CD4-positive, alpha-beta T cell (primary cell): ENCODE measurements at regions not wholly inside any gene's neighbourhood (a gene's known extent, or its start where the extent isn't known, plus 50 kb on each side); places are given as distances from the start of the nearest gene placed in this dataset.

Experiments used
- ATAC-seq: fragments of 200-7000 bp; cut with Tn5 transposase; one replicate; pipeline ENCODE4 v1.10.0; 2022; ENCODE audit warnings: mild to moderate bottlenecking; ENCODE audit not compliant: poor library complexity
- CTCF ChIA-PET: fragments of 350-600 bp; sonication (Branson Sonifier 250); formaldehyde crosslinking; loops from one replicate; lab custom pipeline; 2021; ENCODE audit warnings: antibody characterized with exemption, inconsistent platforms; lab: Charles Lee
- POLR2A ChIA-PET: fragments of 350-600 bp; sonication (Branson Sonifier 250); formaldehyde crosslinking; loops from one replicate; lab custom pipeline; 2021; ENCODE audit warnings: antibody characterized with exemption, inconsistent platforms; lab: Charles Lee
- DNase-seq, 14 experiments: peaks; one replicate each; pipeline ENCODE4 v3.0.0-alpha.2; 2013 to 2020; ENCODE audit warnings: mixed read lengths in 2 of 14
- H3K27ac ChIP-seq, 2 donors: one replicate each; pipeline versions ENCODE4 v1.5.1 to v1.7.0; 2013; ENCODE audit warnings: low read length in 2 of 2, low read depth in 1 of 2, mild to moderate bottlenecking in 1 of 2
- H3K27me3 ChIP-seq, 2 experiments: 1 replicate in 1 of 2; 2 replicates in 1 of 2; pipeline versions ENCODE4 v1.6.1 to v1.7.0; 2013; ENCODE audit warnings: low read length in 2 of 2, control low read depth in 1 of 2, mild to moderate bottlenecking in 1 of 2, moderate library complexity in 1 of 2; ENCODE audit not compliant: insufficient read depth in 2 of 2, control insufficient read depth in 1 of 2
- H3K36me3 ChIP-seq: one replicate; pipeline ENCODE4 v1.6.1; 2013; ENCODE audit warnings: low read length, control low read depth; ENCODE audit not compliant: insufficient read depth
- H3K4me1 ChIP-seq: one replicate; pipeline ENCODE4 v1.6.1; 2013; ENCODE audit warnings: low read length, control low read depth; ENCODE audit not compliant: insufficient read depth
- H3K4me3 ChIP-seq: one replicate; pipeline ENCODE4 v1.5.1; 2013; ENCODE audit warnings: mild to moderate bottlenecking, low read length, moderate library complexity
- H3K9me3 ChIP-seq, 2 experiments: 1 replicate in 1 of 2; 2 replicates in 1 of 2; pipeline versions ENCODE4 v1.6.1 to v1.7.0; 2013; ENCODE audit warnings: low read length in 2 of 2, mild to moderate bottlenecking in 2 of 2, control low read depth in 1 of 2, moderate library complexity in 1 of 2; ENCODE audit not compliant: control insufficient read depth in 1 of 2, insufficient read depth in 1 of 2
- H3K27ac Mint-ChIP-seq: one replicate; pipeline ENCODE4 v1.8.0; 2020; ENCODE audit warnings: mixed read lengths
- H3K27me3 Mint-ChIP-seq: one replicate; pipeline ENCODE4 v1.8.0; 2021; ENCODE audit warnings: mixed read lengths
- H3K36me3 Mint-ChIP-seq: one replicate; pipeline ENCODE4 v1.8.0; 2021; ENCODE audit warnings: low read depth, mixed read lengths
- H3K4me1 Mint-ChIP-seq: one replicate; pipeline ENCODE4 v1.8.0; 2021; ENCODE audit warnings: low read depth, mixed read lengths
- H3K4me3 Mint-ChIP-seq: one replicate; pipeline ENCODE4 v1.8.0; 2020; ENCODE audit warnings: mild to moderate bottlenecking, mixed read lengths
- H3K9me3 Mint-ChIP-seq: one replicate; pipeline ENCODE4 v1.8.0; 2020; ENCODE audit warnings: mixed read lengths
- intact Hi-C, 2 experiments: fragments of 100-400 bp; cut with DNase I in 1 of 2; cut with micrococcal nuclease in 1 of 2; formaldehyde crosslinking; loops; one replicate each; pipeline versions ENCODE4 v1.15.1 to v1.9.0; 2023 to 2025; cut with DNase I, micrococcal nuclease
- TF ChIP-seq, protein P1 (sequence below): fragments of 200-600 bp; IDR thresholded peaks from one replicate; pipeline ENCODE4 v1.8.0; 2022; ENCODE audit warnings: antibody characterized with exemption, mild to moderate bottlenecking

DNA sequence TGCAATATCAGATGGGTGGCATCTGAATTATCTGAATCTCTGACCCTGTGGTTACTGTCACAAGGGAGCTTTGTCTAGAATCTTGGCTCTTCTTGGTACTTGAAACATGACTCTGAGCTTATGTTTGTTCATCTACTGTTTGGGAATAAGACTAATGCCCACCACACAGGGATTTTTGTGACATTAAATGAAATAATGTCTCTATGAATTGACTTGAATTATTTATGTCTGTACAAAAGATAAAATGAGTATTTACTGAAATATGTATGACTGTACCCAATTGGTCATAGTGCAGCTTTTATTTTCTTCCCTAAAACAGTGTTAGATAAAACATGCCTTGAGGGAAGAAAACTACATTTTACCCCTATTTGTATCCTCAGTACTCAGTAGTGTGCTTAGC is 87.9 kb upstream of the ZPLD1 start:
- ATAC-seq, result no peak
- H3K9me3 Mint-ChIP-seq, result no peaks in the 10 kb centered on the region

DNA sequence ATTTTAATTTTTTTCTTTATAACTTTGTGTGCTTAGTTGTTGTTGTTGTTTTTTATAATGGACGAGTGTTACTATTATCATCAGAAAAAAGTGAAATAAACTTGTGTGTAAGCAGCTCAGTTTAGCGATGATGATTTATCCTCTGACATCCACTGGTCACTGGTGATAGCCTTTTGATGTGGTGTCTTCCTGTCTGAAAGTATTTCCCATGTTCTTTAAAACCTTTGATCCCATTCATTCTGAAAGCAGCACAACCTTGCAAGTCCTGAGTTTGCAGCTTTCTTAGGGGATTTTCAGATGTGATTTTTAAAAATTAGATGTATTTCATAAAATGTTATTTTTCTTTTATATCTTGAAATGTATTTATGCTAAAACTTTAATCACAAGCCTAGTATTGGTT is 85.9 kb upstream of the ZPLD1 start:
- Histone ChIP-seq H3K27me3 (peaks cover 0 to 6% of the 10 kb centered on the region in 2 experiments), H3K4me1 (no peaks in the 10 kb centered on the region), H3K36me3 (no peaks in the 10 kb centered on the region), H3K9me3 (no peaks in the 10 kb centered on the region), H3K27ac (no peak overlapping the region), H3K4me3 (no peak overlapping the region)
- Mint-ChIP-seq H3K9me3 (no peaks in the 10 kb centered on the region), H3K36me3 (no peaks in the 10 kb centered on the region), H3K4me3 (no peak overlapping the region), H3K27ac (no peak overlapping the region), H3K4me1 (no peaks in the 10 kb centered on the region), H3K27me3 (peaks cover 32% of the 10 kb centered on the region)
- POLR2A ChIA-PET, result no interaction called here
- CTCF ChIA-PET, result no interaction called here
- TF ChIP-seq, protein P1, sequence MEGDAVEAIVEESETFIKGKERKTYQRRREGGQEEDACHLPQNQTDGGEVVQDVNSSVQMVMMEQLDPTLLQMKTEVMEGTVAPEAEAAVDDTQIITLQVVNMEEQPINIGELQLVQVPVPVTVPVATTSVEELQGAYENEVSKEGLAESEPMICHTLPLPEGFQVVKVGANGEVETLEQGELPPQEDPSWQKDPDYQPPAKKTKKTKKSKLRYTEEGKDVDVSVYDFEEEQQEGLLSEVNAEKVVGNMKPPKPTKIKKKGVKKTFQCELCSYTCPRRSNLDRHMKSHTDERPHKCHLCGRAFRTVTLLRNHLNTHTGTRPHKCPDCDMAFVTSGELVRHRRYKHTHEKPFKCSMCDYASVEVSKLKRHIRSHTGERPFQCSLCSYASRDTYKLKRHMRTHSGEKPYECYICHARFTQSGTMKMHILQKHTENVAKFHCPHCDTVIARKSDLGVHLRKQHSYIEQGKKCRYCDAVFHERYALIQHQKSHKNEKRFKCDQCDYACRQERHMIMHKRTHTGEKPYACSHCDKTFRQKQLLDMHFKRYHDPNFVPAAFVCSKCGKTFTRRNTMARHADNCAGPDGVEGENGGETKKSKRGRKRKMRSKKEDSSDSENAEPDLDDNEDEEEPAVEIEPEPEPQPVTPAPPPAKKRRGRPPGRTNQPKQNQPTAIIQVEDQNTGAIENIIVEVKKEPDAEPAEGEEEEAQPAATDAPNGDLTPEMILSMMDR, result no peak
- intact Hi-C loops, result no loop called here
- no peak for DNase-seq
- ATAC-seq, result no peak

More for the DNA sequence above, 87.9 kb upstream of the ZPLD1 start:
- intact Hi-C loops, result no loop called here
- Histone ChIP-seq H3K4me1 (no peaks in the 10 kb centered on the region), H3K27me3 (peaks cover 0 to 6% of the 10 kb centered on the region in 2 experiments), H3K4me3 (no peak overlapping the region), H3K27ac (no peak overlapping the region), H3K9me3 (no peaks in the 10 kb centered on the region), H3K36me3 (no peaks in the 10 kb centered on the region)
- ChIA-PET CTCF (no interaction called here), POLR2A (no interaction called here)
- peaks cover 32% of the 10 kb centered on the region for H3K27me3 Mint-ChIP-seq
- H3K4me1 Mint-ChIP-seq, result no peaks in the 10 kb centered on the region
- DNase-seq, result no peak
- TF ChIP-seq, protein P1, result no peak
- no peak overlapping the region for H3K4me3 Mint-ChIP-seq
- no peaks in the 10 kb centered on the region for H3K36me3 Mint-ChIP-seq
- no peak overlapping the region for H3K27ac Mint-ChIP-seq

DNA sequence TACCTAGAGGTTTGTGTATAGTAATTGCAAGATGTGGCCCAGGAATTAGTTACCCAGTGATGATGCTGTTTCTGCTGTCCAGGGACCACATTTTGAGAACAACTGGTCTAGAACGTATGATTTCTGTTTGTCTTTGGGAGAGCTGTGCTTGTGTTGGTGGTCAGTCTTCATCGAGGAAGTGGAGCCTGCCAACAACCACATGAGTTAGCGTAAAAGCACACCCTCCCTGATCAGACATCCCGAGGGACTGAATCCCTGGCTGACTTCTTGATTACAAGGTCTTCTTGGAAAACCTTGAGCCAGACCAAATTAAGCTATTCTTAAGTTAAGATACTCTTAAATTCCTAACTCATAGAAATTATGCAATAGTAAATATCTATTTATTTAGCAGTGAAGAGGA is 81.7 kb upstream of the ZPLD1 start:
- Histone ChIP-seq H3K9me3 (no peaks in the 10 kb centered on the region), H3K27ac (no peak overlapping the region), H3K27me3 (no peaks in the 10 kb centered on the region), H3K4me1 (no peaks in the 10 kb centered on the region), H3K4me3 (no peak overlapping the region), H3K36me3 (no peaks in the 10 kb centered on the region)
- Mint-ChIP-seq H3K27me3 (peaks cover 4% of the 10 kb centered on the region), H3K9me3 (no peaks in the 10 kb centered on the region), H3K4me1 (no peaks in the 10 kb centered on the region), H3K4me3 (no peak overlapping the region), H3K27ac (no peak overlapping the region), H3K36me3 (no peaks in the 10 kb centered on the region)
- intact Hi-C loops, result no loop called here
- no peak for DNase-seq
- POLR2A ChIA-PET, result no interaction called here
- no peak for ATAC-seq
- TF ChIP-seq, protein P1, result no peak
- CTCF ChIA-PET, result no interaction called here
